Caco-2 (cell line): ENCODE measurements at regions not wholly inside any gene's neighbourhood (a gene's known extent, or its start where the extent isn't known, plus 50 kb on each side); places are given as distances from the start of the nearest gene placed in this dataset.

ENCODE experiments used
- BruUV-seq: library from RNA; stranded (reverse); fragments of 400-500 nt; replicated peaks from 2 replicates; lab custom pipeline; 2021; lab: Mats Ljungman, UMichigan
- CTCF ChIA-PET: fragments of 300-600 bp; sonication (Branson Sonifier 250); formaldehyde crosslinking; loops from one replicate; lab custom pipeline; 2022; ENCODE audit warnings: antibody characterized with exemption; lab: Charles Lee
- POLR2A ChIA-PET: fragments of 300-600 bp; sonication (Branson Sonifier 250); formaldehyde crosslinking; loops from one replicate; lab custom pipeline; 2022; ENCODE audit warnings: antibody characterized with exemption; lab: Charles Lee
- DNase-seq, 2 experiments: peaks; one replicate each; pipeline versions ENCODE4 v3.0.0 to v3.0.0-alpha.2; 2020 to 2022
- H3K27me3 ChIP-seq: replicated peaks from 2 replicates; pipeline ENCODE4 v1.6.0; 2011; ENCODE audit warnings: low read length; ENCODE audit not compliant: control insufficient read depth, insufficient read depth
- H3K36me3 ChIP-seq: 2 replicates; pipeline ENCODE4 v1.5.1; 2011; ENCODE audit warnings: low read length; ENCODE audit not compliant: control insufficient read depth, insufficient read depth
- H3K4me1 ChIP-seq: fragments of 250-450 bp; sonication (Bioruptor Pico); 2 replicates; pipeline ENCODE4 v1.5.1; 2020; ENCODE audit warnings: mild to moderate bottlenecking
- H3K4me3 ChIP-seq: 2 replicates; pipeline ENCODE4 v1.5.1; 2011; ENCODE audit warnings: low read depth, mild to moderate bottlenecking, control low read depth, low read length
- H3K9me3 ChIP-seq: fragments of 250-450 bp; sonication (Bioruptor Pico); 2 replicates; pipeline ENCODE4 v1.5.1; 2020; ENCODE audit warnings: mild to moderate bottlenecking, moderate library complexity
- H3K27ac Mint-ChIP-seq: one replicate; pipeline ENCODE4 v1.8.0; 2022; ENCODE audit warnings: mixed read lengths; ENCODE audit not compliant: unreplicated experiment
- H3K27me3 Mint-ChIP-seq: one replicate; pipeline ENCODE4 v1.8.0; 2022; ENCODE audit warnings: mixed read lengths; ENCODE audit not compliant: insufficient read depth, unreplicated experiment
- H3K36me3 Mint-ChIP-seq: one replicate; pipeline ENCODE4 v1.8.0; 2022; ENCODE audit warnings: mild to moderate bottlenecking, mixed read lengths; ENCODE audit not compliant: insufficient read depth, unreplicated experiment
- H3K4me1 Mint-ChIP-seq: one replicate; pipeline ENCODE4 v1.8.0; 2022; ENCODE audit warnings: low read depth, mixed read lengths; ENCODE audit not compliant: unreplicated experiment
- H3K4me3 Mint-ChIP-seq: one replicate; pipeline ENCODE4 v1.8.0; 2022; ENCODE audit warnings: mild to moderate bottlenecking, moderate library complexity, mixed read lengths; ENCODE audit not compliant: unreplicated experiment
- H3K9me3 Mint-ChIP-seq: one replicate; pipeline ENCODE4 v1.8.0; 2022; ENCODE audit warnings: mixed read lengths; ENCODE audit not compliant: unreplicated experiment
- CTCF ChIP-seq, 2 experiments: fragments of 200-600 bp in 1 of 2; IDR thresholded peaks; 1 replicate in 1 of 2; 2 replicates in 1 of 2; pipeline versions ENCODE4 v1.5.1 to v1.8.0; 2011 to 2022; ENCODE audit warnings: antibody characterized with exemption in 1 of 2, control low read depth in 1 of 2, inconsistent platforms in 1 of 2, low read depth in 1 of 2, low read length in 1 of 2, mild to moderate bottlenecking in 1 of 2, moderate library complexity in 1 of 2; ENCODE audit not compliant: insufficient read depth in 1 of 2, severe bottlenecking in 1 of 2, unreplicated experiment in 1 of 2
- intact Hi-C: fragments of 100-400 bp; cut with micrococcal nuclease; formaldehyde crosslinking; loops from one replicate; pipeline ENCODE4 v1.10.0; 2022; ENCODE audit not compliant: unreplicated experiment

GRCh38 chr6:105633814-105634213 lies 230.9 kb upstream of the PREP start:
- BruUV-seq, result no TSS peak
- no peaks in the 10 kb centered on the region for H3K36me3 Mint-ChIP-seq
- H3K36me3 ChIP-seq, result no peaks in the 10 kb centered on the region
- H3K27ac Mint-ChIP-seq, result no peak overlapping the region
- H3K4me1 ChIP-seq, result no peaks in the 10 kb centered on the region
- no peaks in the 10 kb centered on the region for H3K4me1 Mint-ChIP-seq
- peaks cover 5% of the 10 kb centered on the region for H3K27me3 Mint-ChIP-seq
- ChIA-PET CTCF (no interaction called here), POLR2A (no interaction called here)
- H3K9me3 ChIP-seq, result no peaks in the 10 kb centered on the region
- DNase-seq, result no peak
- peaks cover 14% of the 10 kb centered on the region for H3K9me3 Mint-ChIP-seq
- no peaks in the 10 kb centered on the region for H3K27me3 ChIP-seq
- no peak for TF ChIP-seq CTCF (IDR thresholded peaks at IDR 0.05; ENCODE audit: insufficient read depth in 1 of 2, low read depth in 1 of 2, low read length in 1 of 2, severe bottlenecking in 1 of 2, unreplicated experiment in 1 of 2)
- intact Hi-C loops, result no loop called here
- H3K4me3 ChIP-seq, result no peak overlapping the region
- no peak overlapping the region for H3K4me3 Mint-ChIP-seq

- ChIA-PET POLR2A (no interaction called here), CTCF (no interaction called here)
- Mint-ChIP-seq H3K27me3 (peaks cover 5% of the 10 kb centered on the region), H3K4me3 (no peak overlapping the region), H3K36me3 (no peaks in the 10 kb centered on the region), H3K9me3 (peaks cover 25% of the 10 kb centered on the region), H3K4me1 (peaks cover 17% of the 10 kb centered on the region), H3K27ac (no peak overlapping the region)
- DNase-seq, result no peak
- Histone ChIP-seq H3K27me3 (no peaks in the 10 kb centered on the region), H3K4me1 (peaks cover 13% of the 10 kb centered on the region), H3K4me3 (no peak overlapping the region), H3K9me3 (no peaks in the 10 kb centered on the region), H3K36me3 (no peaks in the 10 kb centered on the region)
- TF ChIP-seq CTCF (IDR thresholded peaks at IDR 0.05; ENCODE audit: insufficient read depth in 1 of 2, low read depth in 1 of 2, low read length in 1 of 2, severe bottlenecking in 1 of 2, unreplicated experiment in 1 of 2), result no peak
- intact Hi-C loops, result no loop called here
- BruUV-seq, result no TSS peak
Measured at GRCh38 chr6:105628156-105628860, 225.4 kb upstream of the PREP start.

GRCh38 chr6:105626295-105627158 lies 223.6 kb upstream of the PREP start:
- Histone ChIP-seq H3K36me3 (no peaks in the 10 kb centered on the region), H3K4me3 (no peak overlapping the region), H3K4me1 (peaks cover 30% of the 10 kb centered on the region), H3K27me3 (no peaks in the 10 kb centered on the region), H3K9me3 (no peaks in the 10 kb centered on the region)
- Mint-ChIP-seq H3K27me3 (peaks cover 5% of the 10 kb centered on the region), H3K4me1 (peaks cover 34% of the 10 kb centered on the region), H3K9me3 (peaks cover 25% of the 10 kb centered on the region), H3K27ac (no peak overlapping the region), H3K4me3 (no peak overlapping the region), H3K36me3 (no peaks in the 10 kb centered on the region)
- TF ChIP-seq CTCF (IDR thresholded peaks at IDR 0.05; ENCODE audit: insufficient read depth in 1 of 2, low read depth in 1 of 2, low read length in 1 of 2, severe bottlenecking in 1 of 2, unreplicated experiment in 1 of 2), result no peak
- BruUV-seq, result no TSS peak
- intact Hi-C loops, result no loop called here
- ChIA-PET CTCF (no interaction called here), POLR2A (interaction anchor here (0.6 kb wide), 1 partner anchor 205 kb away, joined by 3 read pairs; no protein-coding TSS in a partner anchor)
- DNase-seq, result no peak
